Astrocyte (in vitro differentiated cells and primary cell): ENCODE measurements at regions not wholly inside any gene's neighbourhood (a gene's known extent, or its start where the extent isn't known, plus 50 kb on each side); places are given as distances from the start of the nearest gene placed in this dataset.

Experiments used
- CTCF ChIP-seq: IDR thresholded peaks from 2 replicates; pipeline ENCODE4 v1.5.1; 2011; ENCODE audit warnings: low read depth, mild to moderate bottlenecking, inconsistent platforms, low read length, moderate library complexity; ENCODE audit not compliant: insufficient read depth
- EZH2 ChIP-seq: IDR thresholded peaks from 2 replicates; pipeline ENCODE4 v1.6.1; 2012; ENCODE audit warnings: mild to moderate bottlenecking, low read length, inconsistent platforms; ENCODE audit not compliant: insufficient read depth

DNA sequence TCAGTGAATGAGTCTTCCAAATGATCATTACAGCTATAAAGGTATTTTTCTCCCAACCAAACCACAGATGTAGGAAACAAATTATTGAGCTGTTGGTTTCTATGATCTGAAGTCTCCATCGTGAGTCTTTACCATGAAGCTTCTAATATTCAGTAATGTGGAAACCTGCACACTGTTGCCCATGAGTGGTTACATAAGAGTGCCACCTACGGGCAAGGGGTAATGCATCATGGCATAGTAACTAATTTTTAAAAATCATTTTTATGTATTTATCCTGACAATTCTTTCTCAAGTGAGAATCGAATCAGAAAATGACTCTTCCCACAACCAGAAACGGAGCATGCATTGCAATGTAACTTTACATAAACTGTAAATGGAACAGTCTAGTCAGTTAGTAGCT is 282.5 kb upstream of the SMARCA2 start:
- TF ChIP-seq CTCF (no peak), EZH2 (no peak)
